ENCODE measurements at regions not wholly inside any gene's neighbourhood (a gene's known extent, or its start where the extent isn't known, plus 50 kb on each side); places are given as distances from the start of the nearest gene placed in this dataset.

DNA sequence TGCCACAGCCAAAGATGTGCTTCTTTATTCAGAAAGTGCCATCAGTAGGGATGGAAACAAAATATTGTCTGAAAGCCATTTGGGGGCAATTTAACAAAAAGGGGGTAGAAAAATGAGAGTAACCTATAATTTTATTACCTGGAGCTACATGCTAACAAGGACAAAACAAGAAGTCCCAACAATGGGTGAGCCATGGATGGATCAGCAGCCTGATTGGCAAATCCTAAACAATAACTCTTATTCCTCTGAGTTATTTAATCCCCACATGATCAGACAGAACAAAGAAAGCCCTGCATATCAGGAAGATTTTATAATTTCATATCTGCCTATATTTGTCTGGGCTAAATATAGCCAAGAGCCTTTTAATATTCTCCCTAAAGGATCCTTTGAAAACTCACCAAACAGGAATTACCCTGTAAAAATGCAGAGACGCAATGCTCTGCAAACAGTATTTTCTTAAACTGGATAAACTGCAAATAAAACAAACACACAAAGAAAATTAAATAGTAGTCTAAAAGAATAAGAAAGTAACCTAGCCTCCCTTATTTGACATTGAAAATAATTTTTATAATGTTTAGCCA, 483.4 kb downstream of the ZNF608 start:
- no peak overlapping the region for H3K27ac Mint-ChIP-seq
- no peak overlapping the region for H3K4me3 Mint-ChIP-seq
- H3K36me3 Mint-ChIP-seq (ENCODE audit: low read depth), result no peaks in the 10 kb centered on the region
- no peaks in the 10 kb centered on the region for H3K9me3 Mint-ChIP-seq
- no peaks in the 10 kb centered on the region for H3K27me3 Mint-ChIP-seq
- H3K4me1 Mint-ChIP-seq (ENCODE audit: low read depth), result no peaks in the 10 kb centered on the region

- Mint-ChIP-seq H3K36me3 (ENCODE audit: low read depth) (no peaks in the 10 kb centered on the region), H3K4me1 (ENCODE audit: low read depth) (no peaks in the 10 kb centered on the region), H3K27me3 (no peaks in the 10 kb centered on the region), H3K27ac (no peak overlapping the region), H3K9me3 (no peaks in the 10 kb centered on the region), H3K4me3 (no peak overlapping the region)
Observed at GRCh38 chr5:124262470-124262869, 484.0 kb downstream of the ZNF608 start.

- Mint-ChIP-seq H3K4me1 (ENCODE audit: low read depth) (no peaks in the 10 kb centered on the region), H3K27ac (no peak overlapping the region), H3K4me3 (no peak overlapping the region), H3K36me3 (ENCODE audit: low read depth) (no peaks in the 10 kb centered on the region), H3K27me3 (no peaks in the 10 kb centered on the region), H3K9me3 (peaks cover 2% of the 10 kb centered on the region)
Observed at GRCh38 chr5:124261848-124262247, 484.6 kb downstream of the ZNF608 start.

DNA sequence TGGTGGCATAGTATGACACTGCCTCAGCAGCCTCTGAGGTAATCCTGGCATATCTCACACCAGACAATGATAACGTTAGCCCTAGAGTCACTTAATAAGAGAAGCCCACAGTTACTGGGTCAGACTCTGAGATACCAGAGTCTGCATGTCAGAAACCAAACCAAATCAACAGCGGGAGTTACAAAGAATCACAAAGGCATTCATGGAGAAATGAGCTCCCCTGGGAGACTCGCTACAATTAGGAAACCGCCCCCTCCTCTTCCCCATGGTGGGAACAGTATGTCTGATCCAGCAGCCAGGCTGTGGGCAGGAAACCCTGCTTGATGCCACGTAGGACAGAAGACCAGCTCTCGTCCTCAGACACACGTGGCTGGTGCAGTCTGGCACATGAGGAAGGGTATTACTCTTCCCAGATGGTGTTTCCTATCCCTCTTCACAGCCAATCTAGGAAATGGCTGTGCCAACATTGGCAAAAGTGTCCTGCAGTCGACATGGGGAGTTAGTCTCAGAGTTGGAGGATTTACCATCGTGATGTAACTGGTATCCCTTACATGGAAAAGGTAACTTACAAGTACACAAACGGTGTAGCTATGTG, 485.4 kb downstream of the ZNF608 start:
- Mint-ChIP-seq H3K27me3 (no peaks in the 10 kb centered on the region), H3K4me1 (ENCODE audit: low read depth) (no peaks in the 10 kb centered on the region), H3K27ac (no peak overlapping the region), H3K36me3 (ENCODE audit: low read depth) (no peaks in the 10 kb centered on the region), H3K4me3 (no peak overlapping the region), H3K9me3 (peaks cover 9% of the 10 kb centered on the region)

DNA sequence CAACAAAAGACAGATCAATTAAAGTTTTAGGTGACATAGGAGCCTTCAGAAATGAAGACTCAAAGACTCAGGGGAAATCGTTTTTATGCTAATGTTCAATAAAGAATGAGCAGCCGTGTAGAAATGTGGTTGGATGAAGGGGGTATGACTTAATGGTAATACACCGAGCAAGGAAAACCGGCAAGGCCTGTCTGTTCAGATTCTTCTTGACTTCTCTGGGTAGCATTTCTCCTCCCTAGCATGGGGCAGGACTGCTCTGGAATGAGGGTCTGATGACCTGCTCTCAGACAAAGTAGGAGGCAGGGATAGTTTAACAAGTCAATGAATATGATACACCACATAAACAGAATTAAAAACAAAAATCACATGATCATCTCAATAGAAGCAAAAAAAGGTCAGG, 487.4 kb downstream of the ZNF608 start:
- Mint-ChIP-seq H3K27me3 (no peaks in the 10 kb centered on the region), H3K36me3 (ENCODE audit: low read depth) (no peaks in the 10 kb centered on the region), H3K4me3 (no peak overlapping the region), H3K27ac (no peak overlapping the region), H3K9me3 (peaks cover 19% of the 10 kb centered on the region), H3K4me1 (ENCODE audit: low read depth) (no peaks in the 10 kb centered on the region)

DNA sequence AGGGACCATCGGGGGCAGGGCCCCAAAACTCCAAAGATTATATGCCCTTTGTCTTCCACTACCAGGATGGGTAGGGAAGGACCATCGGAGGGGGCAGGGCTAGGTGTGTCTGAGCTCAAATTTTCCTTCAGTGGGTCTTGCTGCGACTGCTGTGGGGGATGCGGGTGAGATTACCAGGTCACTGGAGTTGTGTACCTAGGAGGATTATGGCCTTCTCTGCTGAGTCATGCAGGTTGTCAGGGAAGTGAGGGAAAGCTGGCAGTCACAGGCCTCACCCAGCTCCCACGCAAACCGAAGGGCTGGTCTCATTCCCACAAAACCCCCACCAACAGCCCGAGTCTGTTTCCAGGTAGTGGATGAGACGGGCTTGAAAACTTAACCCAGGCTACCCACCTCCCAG, 489.4 kb downstream of the ZNF608 start:
- Mint-ChIP-seq H3K27ac (no peak overlapping the region), H3K27me3 (no peaks in the 10 kb centered on the region), H3K36me3 (ENCODE audit: low read depth) (no peaks in the 10 kb centered on the region), H3K4me3 (no peak overlapping the region), H3K9me3 (peaks cover 19% of the 10 kb centered on the region), H3K4me1 (ENCODE audit: low read depth) (no peaks in the 10 kb centered on the region)

DNA sequence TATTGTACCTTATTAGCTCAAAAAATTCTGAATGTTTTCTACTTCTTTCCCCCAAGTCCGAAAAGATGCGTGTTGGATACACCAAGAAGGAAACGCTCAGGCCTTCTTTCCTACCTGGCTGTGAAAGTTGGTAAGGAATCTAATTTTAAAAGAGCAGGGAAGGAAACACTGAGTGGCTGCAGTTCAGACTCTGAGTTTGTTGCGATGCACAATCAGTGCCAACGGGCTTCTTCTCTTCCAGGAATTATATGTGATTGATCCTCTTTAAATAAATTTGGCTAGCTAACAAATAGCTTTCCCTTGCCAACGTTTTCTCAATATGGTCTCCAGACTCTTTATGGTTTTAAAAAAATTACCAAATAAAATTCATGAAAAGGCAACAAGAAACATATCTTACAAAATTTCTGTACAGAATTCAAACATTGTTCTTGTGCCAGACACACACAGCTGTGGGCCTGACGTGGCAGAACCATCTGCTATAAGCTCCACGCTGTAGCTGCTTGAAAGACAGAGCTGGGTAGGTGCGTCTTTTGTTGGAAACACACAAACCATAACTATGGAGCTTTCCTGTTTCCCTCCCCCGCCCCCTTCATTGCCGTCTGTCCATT, 493.1 kb downstream of the ZNF608 start:
- H3K4me3 Mint-ChIP-seq, result no peak overlapping the region
- no peaks in the 10 kb centered on the region for H3K4me1 Mint-ChIP-seq (ENCODE audit: low read depth)
- no peak overlapping the region for H3K27ac Mint-ChIP-seq
- no peaks in the 10 kb centered on the region for H3K36me3 Mint-ChIP-seq (ENCODE audit: low read depth)
- no peaks in the 10 kb centered on the region for H3K27me3 Mint-ChIP-seq
- peaks cover 19% of the 10 kb centered on the region for H3K9me3 Mint-ChIP-seq

DNA sequence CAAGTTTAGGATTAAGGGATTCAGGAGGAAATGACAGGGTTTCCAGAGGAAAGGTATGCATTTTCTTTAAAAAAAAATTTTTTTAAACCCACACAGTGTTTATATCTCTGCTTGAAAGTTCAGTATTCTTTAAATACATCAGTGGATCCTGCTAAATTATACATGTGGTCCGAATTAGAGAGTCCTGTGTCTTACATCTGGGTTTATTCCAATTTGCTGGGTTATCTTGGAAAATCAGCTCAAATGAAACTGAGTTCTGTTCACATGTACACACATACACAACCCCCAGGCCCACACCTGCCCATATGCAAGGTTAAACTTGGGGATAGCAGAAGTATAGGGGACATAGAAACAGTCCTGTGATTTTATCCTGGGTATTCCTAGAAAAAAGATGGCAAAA, 493.7 kb downstream of the ZNF608 start:
- no peaks in the 10 kb centered on the region for H3K4me1 Mint-ChIP-seq (ENCODE audit: low read depth)
- H3K36me3 Mint-ChIP-seq (ENCODE audit: low read depth), result no peaks in the 10 kb centered on the region
- no peak overlapping the region for H3K4me3 Mint-ChIP-seq
- H3K27me3 Mint-ChIP-seq, result no peaks in the 10 kb centered on the region
- no peak overlapping the region for H3K27ac Mint-ChIP-seq
- peaks cover 19% of the 10 kb centered on the region for H3K9me3 Mint-ChIP-seq

GRCh38 chr5:124252191-124252638, 494.2 kb downstream of the ZNF608 start:
- Mint-ChIP-seq H3K36me3 (ENCODE audit: low read depth) (no peaks in the 10 kb centered on the region), H3K27ac (no peak overlapping the region), H3K4me1 (ENCODE audit: low read depth) (no peaks in the 10 kb centered on the region), H3K9me3 (peaks cover 19% of the 10 kb centered on the region), H3K27me3 (no peaks in the 10 kb centered on the region), H3K4me3 (no peak overlapping the region)

- H3K27me3 Mint-ChIP-seq, result no peaks in the 10 kb centered on the region
- H3K9me3 Mint-ChIP-seq, result peaks cover 22% of the 10 kb centered on the region
- H3K36me3 Mint-ChIP-seq (ENCODE audit: low read depth), result no peaks in the 10 kb centered on the region
- H3K4me1 Mint-ChIP-seq (ENCODE audit: low read depth), result no peaks in the 10 kb centered on the region
- H3K27ac Mint-ChIP-seq, result no peak overlapping the region
- H3K4me3 Mint-ChIP-seq, result no peak overlapping the region
Observed at GRCh38 chr5:124245276-124245675, 501.2 kb downstream of the ZNF608 start.

- Mint-ChIP-seq H3K9me3 (peaks cover 14% of the 10 kb centered on the region), H3K4me3 (no peak overlapping the region), H3K36me3 (ENCODE audit: low read depth) (no peaks in the 10 kb centered on the region), H3K27me3 (no peaks in the 10 kb centered on the region), H3K27ac (no peak overlapping the region), H3K4me1 (ENCODE audit: low read depth) (no peaks in the 10 kb centered on the region)
Observed at GRCh38 chr5:124240732-124241131, 505.7 kb downstream of the ZNF608 start.

- Mint-ChIP-seq H3K9me3 (peaks cover 7% of the 10 kb centered on the region), H3K4me3 (no peak overlapping the region), H3K36me3 (ENCODE audit: low read depth) (no peaks in the 10 kb centered on the region), H3K4me1 (ENCODE audit: low read depth) (no peaks in the 10 kb centered on the region), H3K27ac (no peak overlapping the region), H3K27me3 (no peaks in the 10 kb centered on the region)
Observed at GRCh38 chr5:124239572-124239971, 506.9 kb downstream of the ZNF608 start.

GRCh38 chr5:124238350-124238749, 508.1 kb downstream of the ZNF608 start:
- Mint-ChIP-seq H3K4me3 (no peak overlapping the region), H3K27ac (no peak overlapping the region), H3K9me3 (peaks cover 3% of the 10 kb centered on the region), H3K36me3 (ENCODE audit: low read depth) (no peaks in the 10 kb centered on the region), H3K4me1 (ENCODE audit: low read depth) (no peaks in the 10 kb centered on the region), H3K27me3 (no peaks in the 10 kb centered on the region)

GRCh38 chr5:124237206-124237695, 509.2 kb downstream of the ZNF608 start:
- Mint-ChIP-seq H3K27ac (no peak overlapping the region), H3K4me3 (no peak overlapping the region), H3K36me3 (ENCODE audit: low read depth) (no peaks in the 10 kb centered on the region), H3K27me3 (no peaks in the 10 kb centered on the region), H3K4me1 (ENCODE audit: low read depth) (no peaks in the 10 kb centered on the region), H3K9me3 (no peaks in the 10 kb centered on the region)

GRCh38 chr5:124236361-124237205, 509.9 kb downstream of the ZNF608 start:
- H3K36me3 Mint-ChIP-seq (ENCODE audit: low read depth), result no peaks in the 10 kb centered on the region
- no peak overlapping the region for H3K4me3 Mint-ChIP-seq
- H3K27me3 Mint-ChIP-seq, result no peaks in the 10 kb centered on the region
- H3K4me1 Mint-ChIP-seq (ENCODE audit: low read depth), result no peaks in the 10 kb centered on the region
- H3K9me3 Mint-ChIP-seq, result no peaks in the 10 kb centered on the region
- no peak overlapping the region for H3K27ac Mint-ChIP-seq

All from stimulated activated naive CD8-positive, alpha-beta T cell treated with anti-CD3 and anti-CD28 coated beads, Interleukin-15, Interleukin-2, amounts not matched to agents 100 ng/mL and 50 ng/mL, for 24 hours (primary cell).